Stimulated activated CD4-positive, alpha-beta T cell treated with anti-CD3 and anti-CD28 coated beads, Interleukin-2, amount 100 ng/mL, for 4 hours (primary cell): ENCODE measurements at regions not wholly inside any gene's neighbourhood (a gene's known extent, or its start where the extent isn't known, plus 50 kb on each side); places are given as distances from the start of the nearest gene placed in this dataset.

ENCODE experiments used
- DNase-seq: peaks from one replicate; pipeline ENCODE4 v3.0.0-alpha.2; 2020; ENCODE audit warnings: low read depth

GRCh38 chr17:79169861-79170260 is 95.2 kb downstream of the ENGASE start:
- no peak for DNase-seq

GRCh38 chr17:79169366-79169765 is 94.7 kb downstream of the ENGASE start:
- no peak for DNase-seq

- no peak for DNase-seq
Observed at GRCh38 chr17:79168486-79169055, 93.9 kb downstream of the ENGASE start.

- DNase-seq = no peak
Observed at GRCh38 chr17:79167486-79167885, 92.9 kb downstream of the ENGASE start.

GRCh38 chr17:79165756-79166473 is 91.3 kb downstream of the ENGASE start:
- DNase-seq = no peak

DNA sequence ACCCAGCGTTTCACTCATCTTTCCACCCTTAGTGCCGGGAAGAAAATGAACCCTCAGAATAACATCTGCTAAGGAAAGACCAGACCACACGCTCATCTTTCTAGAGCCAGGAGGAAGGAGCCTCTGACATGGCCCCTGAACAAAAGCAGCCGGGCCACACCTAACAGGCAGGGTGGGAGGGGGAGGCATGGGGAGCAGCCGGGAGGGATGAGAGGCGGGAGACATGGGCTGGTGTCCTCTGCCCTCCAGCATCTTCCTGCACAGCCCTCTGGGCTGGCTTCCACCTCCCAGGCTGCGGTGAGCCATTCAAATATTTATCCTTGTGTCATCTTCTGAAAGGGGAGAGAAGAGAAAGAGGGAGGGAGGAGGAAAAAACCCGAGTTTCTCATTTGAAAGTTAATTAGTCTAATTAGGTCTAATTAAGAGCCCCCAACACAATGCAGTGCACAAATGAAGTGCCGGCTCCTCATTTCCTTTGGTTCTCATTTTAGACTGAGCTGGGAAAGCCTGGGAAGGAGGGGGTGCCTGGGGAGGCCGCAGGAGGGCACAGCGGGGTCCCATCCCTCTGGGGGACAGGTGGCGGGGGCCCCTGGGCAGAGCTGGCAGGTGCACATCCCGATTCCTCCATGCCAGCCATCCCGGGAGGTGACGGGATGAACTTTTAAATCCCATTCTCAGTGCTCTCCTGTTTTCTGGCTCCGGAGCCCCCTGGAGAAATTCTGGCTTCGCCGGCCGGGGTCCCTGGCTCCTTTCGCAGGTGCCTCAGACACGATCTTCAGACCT is 90.5 kb downstream of the ENGASE start:
- no peak for DNase-seq

- DNase-seq = no peak
Observed at GRCh38 chr17:79164408-79164807, 89.8 kb downstream of the ENGASE start.

GRCh38 chr17:79163071-79163470 is 88.4 kb downstream of the ENGASE start:
- no peak for DNase-seq

- DNase-seq = no peak
Observed at GRCh38 chr17:79162012-79162963, 87.7 kb downstream of the ENGASE start.

GRCh38 chr17:79160980-79161636 is 86.5 kb downstream of the ENGASE start:
- DNase-seq = no peak

- no peak for DNase-seq
Observed at GRCh38 chr17:79159926-79160325, 85.3 kb downstream of the ENGASE start.

GRCh38 chr17:79159471-79159870 is 84.8 kb downstream of the ENGASE start:
- DNase-seq = no peak

GRCh38 chr17:79156463-79157095 is 82.0 kb downstream of the ENGASE start:
- no peak for DNase-seq

DNA sequence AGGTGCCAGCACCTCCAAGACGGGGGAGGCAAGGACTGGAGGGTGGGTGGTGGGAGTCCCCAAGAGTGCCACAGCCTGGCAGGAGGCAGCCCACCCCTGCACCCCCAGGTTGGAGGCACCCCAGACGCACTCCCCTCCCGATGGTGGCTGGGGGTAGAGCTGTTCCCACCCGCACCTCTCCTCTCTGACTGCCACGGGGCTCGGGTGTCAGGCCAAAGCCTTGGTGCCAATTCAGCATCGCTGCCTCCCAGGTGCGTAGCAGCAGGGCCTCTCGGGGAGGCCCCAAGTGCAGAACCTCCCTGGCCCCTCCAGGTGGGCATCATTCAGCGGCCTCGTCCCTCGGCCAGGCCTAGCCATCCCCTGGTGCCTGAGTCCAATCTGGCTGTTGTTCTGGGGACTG is 81.1 kb downstream of the ENGASE start:
- DNase-seq = no peak

- no peak for DNase-seq
Observed at GRCh38 chr17:79154951-79155585, 80.4 kb downstream of the ENGASE start.

- DNase-seq = no peak
Observed at GRCh38 chr17:79154446-79154845, 79.8 kb downstream of the ENGASE start.

- DNase-seq = no peak
Observed at GRCh38 chr17:79153367-79154130, 78.9 kb downstream of the ENGASE start.

DNA sequence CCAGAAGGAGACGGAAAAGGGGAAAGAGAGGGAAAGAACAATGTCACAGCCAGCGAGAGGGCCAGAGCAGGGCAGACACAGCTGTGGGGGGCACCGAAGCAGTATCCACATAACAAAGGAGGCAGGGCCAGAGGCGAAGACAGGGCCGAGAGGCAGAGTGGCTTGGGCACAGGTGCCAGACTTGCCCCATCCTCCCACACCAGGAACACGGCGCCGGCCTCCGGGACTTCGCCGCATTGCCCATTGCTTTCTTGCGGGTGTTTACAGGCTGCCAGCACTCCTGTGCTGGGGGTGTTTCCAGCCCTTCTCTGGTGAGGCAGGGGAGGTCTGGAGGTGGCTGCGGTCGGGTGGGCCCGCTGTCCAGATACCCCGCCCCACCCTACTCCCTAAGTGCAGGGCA is 78.0 kb downstream of the ENGASE start:
- no peak for DNase-seq

DNA sequence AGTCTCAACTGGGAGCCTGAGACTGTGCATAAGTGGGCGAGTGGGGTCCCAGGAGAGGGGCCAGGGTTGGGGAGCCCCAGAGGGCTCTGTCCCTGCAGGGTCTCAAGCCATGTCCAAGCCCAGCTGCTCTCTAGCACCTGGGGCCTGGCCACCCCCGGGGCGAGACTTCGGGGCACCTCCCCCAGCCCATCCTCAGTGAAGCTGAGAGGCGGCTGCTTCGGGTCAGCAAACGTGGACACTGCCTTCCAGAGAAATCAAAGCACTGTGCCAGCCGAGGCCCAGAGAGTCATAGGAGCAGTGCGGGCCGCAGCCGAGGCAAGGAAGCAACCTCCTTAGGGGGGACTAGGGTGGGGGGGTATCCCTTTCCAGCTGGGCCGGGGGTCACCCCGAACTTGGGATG is 77.5 kb downstream of the ENGASE start:
- DNase-seq = no peak

GRCh38 chr17:79150799-79151198 is 76.2 kb downstream of the ENGASE start:
- no peak for DNase-seq
